C4-2B (cell line): ENCODE measurements at regions not wholly inside any gene's neighbourhood (a gene's known extent, or its start where the extent isn't known, plus 50 kb on each side); places are given as distances from the start of the nearest gene placed in this dataset.

Source experiments
- CTCF ChIP-seq: fragments of 450-650 bp; conservative IDR thresholded peaks from 2 replicates; pipeline ENCODE4 v1.5.1; 2017; ENCODE audit warnings: mild to moderate bottlenecking
- ZFX ChIP-seq: fragments of 450-650 bp; IDR thresholded peaks from 2 replicates; pipeline ENCODE4 v1.6.1; 2017

GRCh38 chr2:100733391-100734187, 86.3 kb upstream of the NPAS2 start:
- TF ChIP-seq CTCF (no peak), ZFX (no peak)
